ENCODE measurements at regions not wholly inside any gene's neighbourhood (a gene's known extent, or its start where the extent isn't known, plus 50 kb on each side); places are given as distances from the start of the nearest gene placed in this dataset.

GRCh38 chr11:29669310-29669709, 347.5 kb downstream of the KCNA4 start:
- Histone ChIP-seq H3K36me3 (ENCODE audit: control insufficient read depth in 2 of 2, insufficient read depth in 1 of 2, low read length in 2 of 2) (no peaks in the 10 kb centered on the region), H3K4me3 (ENCODE audit: low read depth, low read length) (no peak overlapping the region), H3K4me1 (ENCODE audit: control insufficient read depth, insufficient read depth, low read length) (no peaks in the 10 kb centered on the region), H3K27ac (ENCODE audit: extremely low read depth, low read depth, low read length) (no peak overlapping the region), H3K9me3 (ENCODE audit: control insufficient read depth, insufficient read depth, low read depth, low read length) (no peaks in the 10 kb centered on the region)
- POLR2A ChIA-PET = no interaction called here
- TF ChIP-seq ZNF449 (tag by site-specific recombination; IDR thresholded peaks at IDR 0.05) = no peak
- no peak for TF ChIP-seq ZNF837 (tag by site-specific recombination; IDR thresholded peaks at IDR 0.05)
- no peak for TF ChIP-seq ZNF513 (tag by site-specific recombination; IDR thresholded peaks at IDR 0.05)
- TF ChIP-seq ZSCAN5A (tag by site-specific recombination; IDR thresholded peaks at IDR 0.05) = no peak
- TF ChIP-seq ZNF335 (tag by site-specific recombination; conservative IDR thresholded peaks at IDR 0.05) = no peak
- no peak for TF ChIP-seq YY1 (tag by site-specific recombination; IDR thresholded peaks at IDR 0.05)
- TF ChIP-seq ZNF174 (tag by site-specific recombination; IDR thresholded peaks at IDR 0.05) = no peak
- TF ChIP-seq KLF9 (tag by site-specific recombination; IDR thresholded peaks at IDR 0.05; ENCODE audit: low read depth) = no peak
- TF ChIP-seq ZNF350 (tag by site-specific recombination; IDR thresholded peaks at IDR 0.05) = no peak
- TF ChIP-seq KLF16 (tag by site-specific recombination; IDR thresholded peaks at IDR 0.05) = no peak
- TF ChIP-seq KLF7 (tag by site-specific recombination; IDR thresholded peaks at IDR 0.05; ENCODE audit: borderline replicate concordance) = no peak
- TF ChIP-seq ZNF280D (tag by site-specific recombination; IDR thresholded peaks at IDR 0.05) = no peak
- no peak for TF ChIP-seq ZNF19 (tag by site-specific recombination; IDR thresholded peaks at IDR 0.05; ENCODE audit: low read depth)
- TF ChIP-seq ZNF248 (tag by site-specific recombination; IDR thresholded peaks at IDR 0.05) = no peak
- no peak for TF ChIP-seq ZNF341 (tag by site-specific recombination; IDR thresholded peaks at IDR 0.05; ENCODE audit: low read depth)
- CTCF ChIA-PET = no interaction called here

- Histone ChIP-seq H3K36me3 (ENCODE audit: control insufficient read depth in 2 of 2, insufficient read depth in 1 of 2, low read length in 2 of 2) (no peaks in the 10 kb centered on the region), H3K4me1 (ENCODE audit: control insufficient read depth, insufficient read depth, low read length) (no peaks in the 10 kb centered on the region), H3K9me3 (ENCODE audit: control insufficient read depth, insufficient read depth, low read depth, low read length) (no peaks in the 10 kb centered on the region), H3K27ac (ENCODE audit: extremely low read depth, low read depth, low read length) (no peak overlapping the region), H3K4me3 (ENCODE audit: low read depth, low read length) (no peak overlapping the region)
- ChIA-PET POLR2A (no interaction called here), CTCF (no interaction called here)
- TF ChIP-seq PRDM4 (tag by site-specific recombination; IDR thresholded peaks at IDR 0.05) (no peak), ZNF146 (tag by site-specific recombination; IDR thresholded peaks at IDR 0.05) (no peak), ZNF280D (tag by site-specific recombination; IDR thresholded peaks at IDR 0.05) (no peak), ZNF48 (tag by site-specific recombination; IDR thresholded peaks at IDR 0.05) (no peak), ZNF768 (tag by site-specific recombination; IDR thresholded peaks at IDR 0.05) (no peak), ZNF223 (tag by site-specific recombination; IDR thresholded peaks at IDR 0.05) (no peak)
These were observed 359.1 kb downstream of the KCNA4 start for GRCh38 chr11:29657709-29658108.
